ENCODE measurements at regions not wholly inside any gene's neighbourhood (a gene's known extent, or its start where the extent isn't known, plus 50 kb on each side); places are given as distances from the start of the nearest gene placed in this dataset.

DNA sequence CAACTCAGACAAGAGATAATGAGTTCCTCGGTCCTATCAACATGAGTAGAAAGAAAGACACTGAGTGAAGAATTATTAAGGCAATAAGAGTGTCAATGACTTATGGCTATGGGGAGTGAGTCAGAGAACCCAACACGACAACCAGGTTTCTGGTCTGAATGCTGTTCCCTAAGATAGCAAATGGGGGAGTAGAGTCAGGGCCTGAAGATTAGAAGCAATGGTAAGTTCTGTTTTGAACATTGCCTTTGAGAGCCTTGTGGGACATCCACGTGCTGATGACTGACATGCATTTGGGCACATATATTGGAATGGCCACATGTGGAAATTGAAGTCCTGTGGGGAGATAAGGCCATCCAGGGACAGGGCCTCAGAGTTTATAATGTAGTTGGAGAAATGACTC lies 254.4 kb upstream of the TCF21 start:
- no peak for DNase-seq
- no peak overlapping the region for H3K4me3 ChIP-seq
- ATAC-seq, result no peak
- no peaks in the 10 kb centered on the region for H3K36me3 ChIP-seq
- intact Hi-C loops (cut with DNase I), result no loop called here
- H3K27ac ChIP-seq, result no peak overlapping the region
- TF ChIP-seq, protein P1, sequence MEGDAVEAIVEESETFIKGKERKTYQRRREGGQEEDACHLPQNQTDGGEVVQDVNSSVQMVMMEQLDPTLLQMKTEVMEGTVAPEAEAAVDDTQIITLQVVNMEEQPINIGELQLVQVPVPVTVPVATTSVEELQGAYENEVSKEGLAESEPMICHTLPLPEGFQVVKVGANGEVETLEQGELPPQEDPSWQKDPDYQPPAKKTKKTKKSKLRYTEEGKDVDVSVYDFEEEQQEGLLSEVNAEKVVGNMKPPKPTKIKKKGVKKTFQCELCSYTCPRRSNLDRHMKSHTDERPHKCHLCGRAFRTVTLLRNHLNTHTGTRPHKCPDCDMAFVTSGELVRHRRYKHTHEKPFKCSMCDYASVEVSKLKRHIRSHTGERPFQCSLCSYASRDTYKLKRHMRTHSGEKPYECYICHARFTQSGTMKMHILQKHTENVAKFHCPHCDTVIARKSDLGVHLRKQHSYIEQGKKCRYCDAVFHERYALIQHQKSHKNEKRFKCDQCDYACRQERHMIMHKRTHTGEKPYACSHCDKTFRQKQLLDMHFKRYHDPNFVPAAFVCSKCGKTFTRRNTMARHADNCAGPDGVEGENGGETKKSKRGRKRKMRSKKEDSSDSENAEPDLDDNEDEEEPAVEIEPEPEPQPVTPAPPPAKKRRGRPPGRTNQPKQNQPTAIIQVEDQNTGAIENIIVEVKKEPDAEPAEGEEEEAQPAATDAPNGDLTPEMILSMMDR (IDR thresholded peaks at IDR 0.05), result no peak
- peaks cover 0 to 8% (median 0%) of the 10 kb centered on the region in 11 donors for H3K9me3 ChIP-seq
- no peaks in the 10 kb centered on the region for H3K27me3 ChIP-seq
- WGBS, 2 donors, result 68 to 69% methylated on average over 3 of the region's 3 CpGs
- H3K4me1 ChIP-seq, result no peaks in the 10 kb centered on the region

DNA sequence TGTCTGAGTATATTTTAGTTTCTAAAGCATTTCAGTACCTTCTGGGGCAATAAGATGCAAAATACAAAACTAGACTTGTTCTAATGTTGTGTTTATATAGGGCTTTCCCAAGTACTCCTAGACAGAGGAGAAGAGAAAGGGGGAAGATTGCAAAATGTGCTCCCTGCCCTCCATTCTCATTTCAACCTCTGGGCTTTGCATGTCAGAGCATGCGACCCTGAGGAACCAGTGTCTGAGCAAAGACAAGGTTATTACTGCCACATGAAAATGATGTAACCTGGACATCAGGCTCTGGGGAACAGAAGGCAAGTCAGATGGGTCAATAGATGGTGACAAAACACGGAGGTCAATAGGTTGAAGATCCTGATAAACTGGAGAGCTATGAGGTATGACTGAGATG lies 253.5 kb upstream of the TCF21 start:
- H3K27me3 ChIP-seq, result no peaks in the 10 kb centered on the region
- DNase-seq (no peak), ATAC-seq (no peak)
- peaks cover 0 to 10% (median 0%) of the 10 kb centered on the region in 11 donors for H3K9me3 ChIP-seq
- 70 to 75% methylated on average over 2 of the region's 2 CpGs for WGBS, 2 donors
- no peaks in the 10 kb centered on the region for H3K36me3 ChIP-seq
- H3K4me1 ChIP-seq, result no peaks in the 10 kb centered on the region
- TF ChIP-seq, protein P1 (IDR thresholded peaks at IDR 0.05), result no peak
- intact Hi-C loops (cut with DNase I), result no loop called here
- no peak overlapping the region for H3K27ac ChIP-seq
- H3K4me3 ChIP-seq, result no peak overlapping the region

DNA sequence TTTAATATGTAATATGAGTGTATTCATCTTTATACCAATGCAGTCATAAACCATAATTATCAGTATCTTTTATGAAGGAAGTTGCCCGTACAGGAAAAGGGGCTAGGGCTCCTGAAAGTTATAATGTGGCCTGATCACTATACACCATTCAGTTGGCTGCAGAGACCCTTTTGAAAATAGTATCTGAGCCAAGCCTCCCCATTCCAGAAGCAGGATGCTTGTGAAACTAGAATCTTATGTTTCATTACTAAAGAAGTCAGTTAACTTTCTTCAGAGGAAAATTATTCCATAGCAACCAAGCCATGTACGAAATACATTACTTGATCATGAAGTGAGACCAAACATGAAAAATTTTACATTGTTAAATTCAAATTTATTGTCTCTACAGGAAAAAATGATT lies 251.5 kb upstream of the TCF21 start:
- DNase-seq, result no peak
- TF ChIP-seq, protein P1 (IDR thresholded peaks at IDR 0.05), result no peak
- intact Hi-C loops (cut with DNase I), result no loop called here
- H3K27ac ChIP-seq, result peak overlapping the region in 1 of 10 donors; percentile 35
- H3K4me3 ChIP-seq, result no peak overlapping the region
- H3K36me3 ChIP-seq, result no peaks in the 10 kb centered on the region
- peaks cover 0 to 10% (median 0%) of the 10 kb centered on the region in 11 donors for H3K9me3 ChIP-seq
- ATAC-seq, result no peak
- no peaks in the 10 kb centered on the region for H3K4me1 ChIP-seq
- 65 to 68% methylated on average over 2 of the region's 2 CpGs for whole genome bisulfite sequencing, 2 donors
- H3K27me3 ChIP-seq, result no peaks in the 10 kb centered on the region

DNA sequence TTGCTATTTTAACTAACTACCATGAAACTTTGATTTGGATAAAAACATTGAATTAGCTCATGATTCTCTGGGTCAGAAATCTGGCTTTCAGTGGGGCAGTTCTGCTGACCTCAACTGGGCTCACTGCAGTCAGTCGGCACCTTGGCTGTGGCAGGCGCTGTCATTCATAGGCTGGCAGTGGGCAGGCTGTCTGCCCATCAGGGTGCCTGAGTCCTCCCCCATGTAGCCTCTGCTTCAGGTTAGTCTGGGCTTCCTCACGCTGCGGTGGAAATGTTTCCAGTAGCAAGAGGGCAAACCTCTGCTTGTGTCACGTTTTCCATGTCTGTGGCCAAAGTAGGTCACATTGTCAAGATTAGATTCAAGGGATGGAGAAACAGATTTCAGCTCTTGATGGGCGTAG lies 251.0 kb upstream of the TCF21 start:
- H3K4me3 ChIP-seq, result no peak overlapping the region
- H3K36me3 ChIP-seq, result no peaks in the 10 kb centered on the region
- ATAC-seq (peak in 1 of 8 donors; percentile 29), DNase-seq (no peak)
- TF ChIP-seq, protein P1 (IDR thresholded peaks at IDR 0.05), result no peak
- H3K27ac ChIP-seq, result peak overlapping the region in 1 of 10 donors; percentile 35
- H3K27me3 ChIP-seq, result no peaks in the 10 kb centered on the region
- whole genome bisulfite sequencing, 2 donors, result 59 to 62% methylated on average over 6 of the region's 6 CpGs
- H3K9me3 ChIP-seq, result peaks cover 0 to 10% (median 0%) of the 10 kb centered on the region in 11 donors
- H3K4me1 ChIP-seq, result no peaks in the 10 kb centered on the region
- intact Hi-C loops (cut with DNase I), result no loop called here
